ENCODE measurements at regions not wholly inside any gene's neighbourhood (a gene's known extent, or its start where the extent isn't known, plus 50 kb on each side); places are given as distances from the start of the nearest gene placed in this dataset.

- H3K9ac ChIP-seq (ENCODE audit: extremely low read depth, insufficient read length, low read length): no peak overlapping the region
- no CpG with 5 or more reads among the region's 4 CpGs for WGBS (ENCODE audit: extremely low coverage, insufficient read length, low lambda C conversion rate)
- TF ChIP-seq CTCF (conservative IDR thresholded peaks at IDR 0.05): no peak
- Mint-ChIP-seq H3K9me3 (no peaks in the 10 kb centered on the region), H3K36me3 (ENCODE audit: insufficient read depth in 1 of 3, low read depth in 3 of 3) (no peaks in the 10 kb centered on the region), H3K27me3 (ENCODE audit: low read depth) (no peaks in the 10 kb centered on the region), H3K4me3 (no peak overlapping the region), H3K27ac (no peak overlapping the region), H3K4me1 (peaks cover 0 to 6% of the 10 kb centered on the region in 2 experiments; a peak in 2 of 4 replicates)
- H2BK15ac ChIP-seq (ENCODE audit: low read depth, low read length): no peak overlapping the region
- H3K27me3 ChIP-seq (ENCODE audit: insufficient read depth, low read length): no peaks in the 10 kb centered on the region
- no peak overlapping the region for H3K4me2 ChIP-seq (ENCODE audit: insufficient read depth, insufficient read length, low read length)
- no peaks in the 10 kb centered on the region for H3K79me1 ChIP-seq (ENCODE audit: insufficient read depth, low read depth, low read length, poor library complexity, severe bottlenecking)
- H3K9me3 ChIP-seq (ENCODE audit: control insufficient read depth, low read depth, low read length): no peaks in the 10 kb centered on the region
- no peak overlapping the region for H4K5ac ChIP-seq (ENCODE audit: insufficient read length, low read depth, low read length)
- no peak overlapping the region for H2BK5ac ChIP-seq (ENCODE audit: insufficient read length, low read length)
- no peak overlapping the region for H3K27ac ChIP-seq (ENCODE audit: insufficient read length, low read depth, low read length)
- no peak overlapping the region for H3K18ac ChIP-seq (ENCODE audit: insufficient read length, low read depth, low read length)
- no peak overlapping the region for H4K91ac ChIP-seq (ENCODE audit: insufficient read length, low read depth, low read length)
- H3K79me2 ChIP-seq (ENCODE audit: insufficient read depth, low read length): no peaks in the 10 kb centered on the region
- no peak overlapping the region for H4K8ac ChIP-seq (replicated peaks; ENCODE audit: insufficient read length, low read depth, low read length)
- DNase-seq: no peak
- H4K20me1 ChIP-seq (ENCODE audit: control insufficient read depth, insufficient read depth, insufficient read length): no peaks in the 10 kb centered on the region
- H2BK20ac ChIP-seq (ENCODE audit: low read depth, low read length, poor library complexity, severe bottlenecking): no peak overlapping the region
- H2AK5ac ChIP-seq (ENCODE audit: insufficient read length, low read length): no peak overlapping the region
- no peaks in the 10 kb centered on the region for H3K23me2 ChIP-seq (ENCODE audit: insufficient read length, low read depth, low read length, poor library complexity, severe bottlenecking)
- H3K4me1 ChIP-seq (ENCODE audit: insufficient read depth, low read length): no peaks in the 10 kb centered on the region
- no peak overlapping the region for H3K14ac ChIP-seq (ENCODE audit: insufficient read depth, low read length)
- no peak overlapping the region for H3K56ac ChIP-seq (ENCODE audit: insufficient read length, low read depth, low read length)
- H2BK120ac ChIP-seq (ENCODE audit: low read depth, low read length, poor library complexity, severe bottlenecking): no peak overlapping the region
- no peak overlapping the region for H2BK12ac ChIP-seq (ENCODE audit: insufficient read length, low read depth, low read length)
- no peak overlapping the region for H3K23ac ChIP-seq (ENCODE audit: insufficient read length, low read depth, low read length)
- no peak overlapping the region for H3K4ac ChIP-seq (ENCODE audit: low read depth, low read length)
- H3T11ph ChIP-seq (ENCODE audit: low read length): no peak overlapping the region
- H2AFZ ChIP-seq (ENCODE audit: low read length): no peak overlapping the region
These were observed 74.0 kb downstream of the POLR2M start for GRCh38 chr15:57780471-57780870.
